ENCODE measurements at regions not wholly inside any gene's neighbourhood (a gene's known extent, or its start where the extent isn't known, plus 50 kb on each side); places are given as distances from the start of the nearest gene placed in this dataset.
A peak's percentile ranks its signal among the peaks of the same experiment; 100 is the strongest.
"Not testable (repeated sequence)": the region's sequence is repeated elsewhere in the genome, so short reads cannot be mapped to it uniquely, and the experiment has no call there.

DNA sequence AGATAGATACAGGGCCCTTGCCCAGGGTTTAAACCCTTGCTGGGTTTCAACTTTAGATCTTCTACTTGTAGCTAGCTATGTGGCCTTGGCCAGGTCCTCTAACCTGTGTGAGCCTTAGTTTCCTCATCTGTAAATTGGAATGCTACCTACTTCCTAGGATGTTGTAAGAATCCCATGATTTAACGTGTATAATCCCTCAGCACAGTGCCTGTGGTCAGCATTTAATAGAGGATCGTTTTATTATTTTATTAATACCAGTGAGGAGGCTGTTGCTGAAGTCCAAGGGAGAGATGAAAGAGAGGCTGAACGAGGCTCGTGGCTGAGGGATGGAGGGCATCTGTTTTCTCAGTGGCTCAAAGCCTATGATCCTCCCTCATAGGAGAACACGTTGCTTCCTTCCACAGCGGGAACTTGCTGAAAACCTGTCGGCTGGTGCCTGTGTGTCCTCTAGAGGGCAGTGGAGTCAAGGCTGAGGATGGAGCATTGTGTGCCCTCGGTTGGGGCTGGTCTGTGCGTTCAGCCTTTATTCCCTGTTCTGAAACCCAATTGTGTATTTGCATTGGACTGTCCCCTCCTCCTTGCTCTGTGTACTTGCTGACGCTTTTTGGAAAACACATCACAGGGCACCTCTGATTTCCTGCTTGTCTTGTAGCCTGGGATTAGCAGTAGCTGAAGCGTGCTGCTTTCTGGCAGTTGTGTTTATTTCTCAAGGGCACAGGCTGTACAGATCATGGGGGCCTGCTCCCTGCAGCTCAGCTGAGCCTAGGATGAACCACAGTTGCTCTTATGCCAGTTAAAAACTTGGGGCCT, 104.3 kb downstream of the PROP1 start:
- not testable (repeated sequence) for H3K36me3 Mint-ChIP-seq (ENCODE audit: low read depth); H3K4me3 Mint-ChIP-seq; H3K9me3 Mint-ChIP-seq; H3K4me1 Mint-ChIP-seq; H3K27me3 Mint-ChIP-seq; H3K27ac Mint-ChIP-seq
- peak; percentile 94 for ATAC-seq (replicated peaks)

GRCh38 chr5:177883295-177883694, 100.6 kb upstream of the FAM153A start:
- not testable (repeated sequence) for H3K9me3 Mint-ChIP-seq; H3K27me3 Mint-ChIP-seq; H3K4me1 Mint-ChIP-seq; H3K4me3 Mint-ChIP-seq; H3K27ac Mint-ChIP-seq; ATAC-seq (replicated peaks)
- peaks cover 17% of the 10 kb centered on the region for H3K36me3 Mint-ChIP-seq (ENCODE audit: low read depth)

DNA sequence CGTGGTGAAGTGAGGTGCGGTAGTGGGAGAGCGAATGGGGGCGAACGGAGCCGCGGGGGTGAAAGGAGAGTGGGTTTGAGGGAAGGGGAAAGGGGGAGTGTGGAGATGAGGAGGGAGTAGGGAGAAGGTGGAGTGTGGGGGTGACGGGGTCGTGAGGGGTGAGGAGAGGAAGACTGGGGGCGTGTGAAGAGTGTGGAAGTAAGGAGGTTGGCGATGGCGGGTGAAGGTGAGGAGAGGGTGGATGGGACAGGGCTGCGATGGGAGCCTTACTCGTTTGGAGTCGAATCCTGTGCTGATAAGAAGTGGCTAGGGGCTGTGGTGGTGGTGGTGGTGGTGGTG, 93.2 kb upstream of the FAM153A start:
- H3K4me1 Mint-ChIP-seq; H3K27me3 Mint-ChIP-seq; H3K9me3 Mint-ChIP-seq; H3K36me3 Mint-ChIP-seq (ENCODE audit: low read depth); H3K27ac Mint-ChIP-seq: not testable (repeated sequence)
- H3K4me3 Mint-ChIP-seq = peak overlapping the region; percentile 63
- ATAC-seq (replicated peaks) = peak; percentile 30

DNA sequence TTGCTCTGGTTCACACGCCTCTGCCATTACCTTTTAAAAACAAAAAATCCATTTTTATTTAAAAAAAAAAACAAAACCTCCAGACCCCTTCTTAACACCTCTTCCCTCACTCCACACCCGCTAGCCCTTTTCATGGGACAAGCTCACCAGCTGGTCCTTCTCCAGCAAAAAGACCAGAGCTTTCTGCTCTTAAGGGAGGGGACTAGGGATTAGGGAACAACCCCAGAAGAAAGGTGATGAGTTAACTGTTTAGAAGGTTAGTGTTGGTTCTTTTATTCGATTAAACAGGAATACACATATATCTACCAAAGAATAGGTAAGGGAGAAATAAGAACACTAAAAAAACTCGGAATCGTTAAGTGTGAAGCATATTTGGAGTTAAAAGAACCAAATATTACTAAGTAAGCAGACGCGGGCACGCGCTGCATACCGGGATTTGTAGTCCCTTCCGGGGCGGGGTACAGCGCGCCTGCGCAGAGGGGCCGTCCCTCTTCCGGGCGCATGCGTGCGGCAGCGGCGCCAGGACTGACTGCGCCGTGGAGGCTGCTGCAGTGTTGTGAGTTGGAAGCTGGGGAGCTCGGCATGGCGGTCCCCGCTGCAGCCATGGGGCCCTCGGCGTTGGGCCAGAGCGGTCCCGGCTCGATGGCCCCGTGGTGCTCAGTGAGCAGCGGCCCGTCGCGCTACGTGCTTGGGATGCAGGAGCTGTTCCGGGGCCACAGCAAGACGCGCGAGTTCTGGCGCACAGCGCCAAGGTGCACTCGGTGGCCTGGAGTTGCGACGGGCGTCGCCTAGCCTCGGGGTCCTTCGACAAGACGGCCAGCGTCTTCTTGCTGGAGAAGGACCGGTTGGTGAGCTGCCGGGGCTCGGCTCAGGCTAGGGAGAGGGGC, 92.6 kb upstream of the FAM153A start:
- not testable (repeated sequence) for H3K9me3 Mint-ChIP-seq; H3K27ac Mint-ChIP-seq; H3K4me3 Mint-ChIP-seq; H3K27me3 Mint-ChIP-seq; H3K36me3 Mint-ChIP-seq (ENCODE audit: low read depth); H3K4me1 Mint-ChIP-seq
- peak; percentile 94 for ATAC-seq (replicated peaks)

- H3K4me1 Mint-ChIP-seq; H3K27ac Mint-ChIP-seq; H3K9me3 Mint-ChIP-seq; ATAC-seq (replicated peaks); H3K36me3 Mint-ChIP-seq (ENCODE audit: low read depth); H3K4me3 Mint-ChIP-seq; H3K27me3 Mint-ChIP-seq: not testable (repeated sequence)
Observed at GRCh38 chr5:177863822-177864446, 81.2 kb upstream of the FAM153A start.

GRCh38 chr5:177857642-177858200, 75.0 kb upstream of the FAM153A start:
- ATAC-seq (replicated peaks); H3K4me1 Mint-ChIP-seq; H3K27me3 Mint-ChIP-seq; H3K27ac Mint-ChIP-seq; H3K4me3 Mint-ChIP-seq; H3K9me3 Mint-ChIP-seq; H3K36me3 Mint-ChIP-seq (ENCODE audit: low read depth): not testable (repeated sequence)

GRCh38 chr5:177856474-177856873, 73.8 kb upstream of the FAM153A start:
- H3K27me3 Mint-ChIP-seq; H3K4me1 Mint-ChIP-seq; H3K27ac Mint-ChIP-seq; H3K36me3 Mint-ChIP-seq (ENCODE audit: low read depth); H3K9me3 Mint-ChIP-seq; H3K4me3 Mint-ChIP-seq; ATAC-seq (replicated peaks): not testable (repeated sequence)

- not testable (repeated sequence) for H3K36me3 Mint-ChIP-seq (ENCODE audit: low read depth); H3K27ac Mint-ChIP-seq; H3K27me3 Mint-ChIP-seq; H3K4me3 Mint-ChIP-seq; H3K4me1 Mint-ChIP-seq; H3K9me3 Mint-ChIP-seq
- ATAC-seq (replicated peaks) = peak; percentile 89
Observed at GRCh38 chr5:177847914-177848313, 65.2 kb upstream of the FAM153A start.

DNA sequence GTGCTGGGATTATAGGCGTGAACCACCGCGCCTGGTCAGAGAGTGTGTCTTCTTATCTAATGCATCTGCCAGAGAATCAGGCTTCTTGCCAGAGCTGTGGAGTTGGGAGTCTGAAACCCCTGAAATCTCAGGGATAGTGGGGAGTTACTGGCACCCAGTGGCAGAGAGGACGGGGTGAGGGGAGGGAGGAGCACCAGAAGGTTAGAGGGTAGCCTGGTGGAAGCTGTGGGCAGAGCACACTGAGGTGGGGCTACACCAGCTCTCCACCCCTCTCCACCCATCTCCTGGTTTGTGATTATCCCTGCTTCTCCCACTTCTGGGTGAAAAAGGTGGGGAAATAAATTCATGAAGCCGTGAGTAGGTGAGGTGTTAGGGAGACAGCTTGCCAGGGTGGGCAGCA, 63.9 kb upstream of the FAM153A start:
- H3K27ac Mint-ChIP-seq; H3K9me3 Mint-ChIP-seq; H3K27me3 Mint-ChIP-seq; H3K4me1 Mint-ChIP-seq; ATAC-seq (replicated peaks); H3K4me3 Mint-ChIP-seq; H3K36me3 Mint-ChIP-seq (ENCODE audit: low read depth): not testable (repeated sequence)

DNA sequence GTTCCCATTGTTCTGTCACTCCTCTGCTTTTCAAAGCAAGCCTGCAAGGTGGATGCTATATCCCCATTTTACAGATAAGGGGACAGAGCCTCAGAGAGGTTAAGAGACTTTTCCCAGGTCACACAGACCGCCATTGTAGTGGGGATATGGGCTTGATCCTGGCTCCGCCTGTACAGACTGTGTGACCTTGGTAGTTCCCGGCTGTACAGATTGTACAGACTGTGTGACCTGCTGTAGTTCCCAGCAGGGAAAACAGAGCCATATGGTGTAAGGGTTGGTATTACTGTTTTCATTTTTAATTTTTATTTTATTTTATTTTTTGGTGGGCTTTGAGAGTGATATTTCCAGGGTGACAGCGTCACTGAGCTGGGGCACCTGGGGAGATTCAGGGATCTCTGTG, 63.2 kb upstream of the FAM153A start:
- H3K9me3 Mint-ChIP-seq; H3K27ac Mint-ChIP-seq; H3K4me1 Mint-ChIP-seq; H3K4me3 Mint-ChIP-seq; H3K27me3 Mint-ChIP-seq; H3K36me3 Mint-ChIP-seq (ENCODE audit: low read depth); ATAC-seq (replicated peaks): not testable (repeated sequence)

- peak overlapping the region; percentile 80 for H3K4me3 Mint-ChIP-seq
- not testable (repeated sequence) for H3K9me3 Mint-ChIP-seq, H3K27me3 Mint-ChIP-seq
- peak overlapping the region; percentile 57 for H3K27ac Mint-ChIP-seq
- peaks cover 20% of the 10 kb centered on the region for H3K36me3 Mint-ChIP-seq (ENCODE audit: low read depth)
- H3K4me1 Mint-ChIP-seq = peaks cover 13% of the 10 kb centered on the region
- peak; percentile 59 for ATAC-seq (replicated peaks)
Observed at GRCh38 chr5:177836191-177836590, 53.5 kb upstream of the FAM153A start.

Data from activated T-helper 17 cell treated with anti-CD3 and anti-CD28 coated beads, Interleukin-2, amount 50 U/mL, for 72 hours (primary cell).